Upper lobe of left lung (tissue), 6 donors: ENCODE measurements at regions not wholly inside any gene's neighbourhood (a gene's known extent, or its start where the extent isn't known, plus 50 kb on each side); places are given as distances from the start of the nearest gene placed in this dataset.

ENCODE experiments used
- ATAC-seq, 2 donors: fragments of 200-7000 bp; cut with Tn5 transposase; one replicate each; pipeline ENCODE4 v1.9.1; 2022; ENCODE audit warnings: mild to moderate bottlenecking in 2 of 2, moderate library complexity in 2 of 2; ENCODE audit not compliant: low FRiP score in 2 of 2
- DNase-seq, 2 donors: peaks; one replicate each; pipeline ENCODE4 v3.0.0-alpha.2; 2019 to 2020
- H3K27ac ChIP-seq, 4 donors: fragments of 200-600 bp; sonication (generic); one replicate each; pipeline ENCODE4 v1.5.1; 2016 to 2019
- H3K27me3 ChIP-seq, 4 donors: fragments of 200-600 bp; sonication (generic); one replicate each; pipeline ENCODE4 v1.5.1; 2017 to 2019
- H3K36me3 ChIP-seq, 4 donors: fragments of 200-600 bp; sonication (generic); one replicate each; pipeline ENCODE4 v1.5.1; 2016 to 2019
- H3K4me1 ChIP-seq, 4 donors: fragments of 200-600 bp; sonication (generic); one replicate each; pipeline ENCODE4 v1.5.1; 2018 to 2019
- H3K4me3 ChIP-seq, 4 donors: fragments of 200-600 bp; sonication (generic); one replicate each; pipeline ENCODE4 v1.5.1; 2017 to 2019; ENCODE audit warnings: mild to moderate bottlenecking in 2 of 4, moderate library complexity in 1 of 4
- H3K9me3 ChIP-seq, 4 donors: fragments of 200-600 bp; sonication (generic); one replicate each; pipeline ENCODE4 v1.5.1; 2018 to 2019
- CTCF ChIP-seq, 6 experiments: fragments of 450-650 bp in 4 of 6; fragments of 200-600 bp in 2 of 6; sonication (generic) in 2 of 6; IDR thresholded peaks; one replicate each; pipeline ENCODE4 v1.5.1; 2016 to 2019; ENCODE audit warnings: antibody characterized with exemption in 6 of 6
- EP300 ChIP-seq, 4 donors: sonication (generic); formaldehyde crosslinking; IDR thresholded peaks; one replicate each; pipeline ENCODE4 v1.5.1; 2017; ENCODE audit warnings: antibody characterized with exemption in 4 of 4, control low read depth in 2 of 4
- POLR2A ChIP-seq, 4 donors: fragments of 450-650 bp; IDR thresholded peaks; one replicate each; pipeline ENCODE4 v1.5.1; 2016 to 2017; ENCODE audit warnings: antibody characterized with exemption in 4 of 4, mild to moderate bottlenecking in 2 of 4
- POLR2AphosphoS5 ChIP-seq, 2 donors: sonication (generic); formaldehyde crosslinking; IDR thresholded peaks; one replicate each; pipeline ENCODE4 v1.5.1; 2017; ENCODE audit warnings: antibody characterized with exemption in 2 of 2
- WGBS, 2 donors: methylation state at CpG; one replicate each; pipeline ENCODE4 v1.1.5; 2017 to 2018; 5-methylcytosine and 5-hydroxymethylcytosine counted together
- donor health status: DM: no; HTN: no; CAD: no; lungs with moderate emphysema.
- donor health status: DM: no; HTN: yes; CAD: no; lungs with severe emphysema.

DNA sequence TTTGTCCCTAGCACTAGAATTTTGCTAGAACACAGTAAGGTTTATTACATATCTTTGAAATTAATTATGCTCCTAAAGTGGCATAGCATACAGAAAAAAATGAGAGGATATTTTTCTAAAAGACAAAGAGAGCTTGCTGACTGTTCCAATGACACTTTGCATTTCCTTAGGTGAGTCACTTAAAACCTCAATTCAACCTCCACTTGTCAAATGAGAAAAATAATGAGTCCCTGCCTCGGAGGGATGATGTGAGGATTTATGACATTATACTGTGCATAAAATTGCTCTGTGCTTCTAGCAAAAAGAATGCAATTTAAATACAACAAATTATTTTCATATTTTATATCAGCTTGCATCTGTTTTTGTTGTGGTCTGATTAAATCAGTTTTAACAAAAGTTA lies 1417.0 kb upstream of the ALCAM start:
- no peaks in the 10 kb centered on the region for H3K36me3 ChIP-seq
- H3K27me3 ChIP-seq, result no peaks in the 10 kb centered on the region
- no peak for ATAC-seq
- H3K9me3 ChIP-seq, result no peaks in the 10 kb centered on the region
- no peak overlapping the region for H3K27ac ChIP-seq
- H3K4me1 ChIP-seq, result no peaks in the 10 kb centered on the region
- DNase-seq, result no peak
- 24 to 43% methylated on average over 1 of the region's 1 CpG for WGBS, 2 donors
- TF ChIP-seq POLR2AphosphoS5 (IDR thresholded peaks at IDR 0.05) (no peak), EP300 (IDR thresholded peaks at IDR 0.05) (no peak), CTCF (IDR thresholded peaks at IDR 0.05) (no peak), POLR2A (IDR thresholded peaks at IDR 0.05) (no peak)
- H3K4me3 ChIP-seq, result no peak overlapping the region

DNA sequence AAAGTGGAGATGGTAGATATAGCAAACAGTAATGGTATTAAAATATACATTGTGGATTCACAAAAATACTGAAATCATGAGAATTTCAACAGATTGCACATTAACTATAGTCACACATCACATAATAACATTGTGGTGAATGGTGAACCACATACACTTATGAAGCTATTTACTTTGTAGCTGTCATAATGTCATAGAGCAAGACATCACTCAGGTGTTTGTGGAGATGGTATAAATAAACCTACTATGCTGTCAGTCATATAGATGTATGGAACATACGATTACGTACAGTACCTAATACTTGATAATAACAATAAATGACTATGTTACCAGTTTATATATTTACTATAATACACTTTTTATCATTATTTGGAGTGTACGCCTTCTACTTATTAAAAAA lies 1416.0 kb upstream of the ALCAM start:
- TF ChIP-seq CTCF (IDR thresholded peaks at IDR 0.05) (no peak), EP300 (IDR thresholded peaks at IDR 0.05) (no peak), POLR2A (IDR thresholded peaks at IDR 0.05) (no peak), POLR2AphosphoS5 (IDR thresholded peaks at IDR 0.05) (no peak)
- 62 to 81% methylated on average over 3 of the region's 3 CpGs for WGBS, 2 donors
- no peak for DNase-seq
- Histone ChIP-seq H3K9me3 (no peaks in the 10 kb centered on the region), H3K27me3 (no peaks in the 10 kb centered on the region), H3K27ac (no peak overlapping the region), H3K4me3 (no peak overlapping the region), H3K36me3 (no peaks in the 10 kb centered on the region), H3K4me1 (no peaks in the 10 kb centered on the region)
- no peak for ATAC-seq

- 93 to 96% methylated on average over 2 of the region's 2 CpGs for WGBS, 2 donors
- TF ChIP-seq POLR2AphosphoS5 (IDR thresholded peaks at IDR 0.05) (no peak), POLR2A (IDR thresholded peaks at IDR 0.05) (no peak), CTCF (IDR thresholded peaks at IDR 0.05) (no peak), EP300 (IDR thresholded peaks at IDR 0.05) (no peak)
- ATAC-seq, result no peak
- DNase-seq, result no peak
- Histone ChIP-seq H3K36me3 (no peaks in the 10 kb centered on the region), H3K27me3 (no peaks in the 10 kb centered on the region), H3K4me1 (no peaks in the 10 kb centered on the region), H3K9me3 (no peaks in the 10 kb centered on the region), H3K4me3 (no peak overlapping the region), H3K27ac (no peak overlapping the region)
These were observed 1412.9 kb upstream of the ALCAM start for GRCh38 chr3:103953796-103954195.

DNA sequence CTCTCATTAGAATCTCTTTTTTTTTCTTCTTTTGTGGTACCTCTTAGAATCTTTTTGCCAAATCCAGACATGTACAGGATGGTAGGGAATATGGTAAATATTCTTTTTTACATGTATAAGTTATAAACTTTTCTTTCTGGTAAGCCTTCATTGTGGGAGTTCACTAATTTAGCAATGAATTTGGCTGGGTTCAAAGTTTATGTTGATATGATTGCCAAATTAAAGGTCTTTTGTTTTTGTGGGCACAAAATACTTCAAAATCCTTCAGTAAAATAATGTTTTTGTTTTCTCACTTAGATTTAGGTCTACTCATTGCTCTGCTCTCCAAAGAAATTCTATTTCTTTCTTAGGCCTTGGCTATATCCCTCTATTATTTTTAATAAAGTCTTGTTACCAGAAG lies 1405.9 kb upstream of the ALCAM start:
- TF ChIP-seq POLR2A (IDR thresholded peaks at IDR 0.05) (no peak), CTCF (IDR thresholded peaks at IDR 0.05) (no peak), EP300 (IDR thresholded peaks at IDR 0.05) (no peak), POLR2AphosphoS5 (IDR thresholded peaks at IDR 0.05) (no peak)
- Histone ChIP-seq H3K27me3 (no peaks in the 10 kb centered on the region), H3K27ac (no peak overlapping the region), H3K36me3 (no peaks in the 10 kb centered on the region), H3K4me3 (no peak overlapping the region), H3K4me1 (no peaks in the 10 kb centered on the region), H3K9me3 (no peaks in the 10 kb centered on the region)
- no peak for ATAC-seq
- DNase-seq, result no peak

DNA sequence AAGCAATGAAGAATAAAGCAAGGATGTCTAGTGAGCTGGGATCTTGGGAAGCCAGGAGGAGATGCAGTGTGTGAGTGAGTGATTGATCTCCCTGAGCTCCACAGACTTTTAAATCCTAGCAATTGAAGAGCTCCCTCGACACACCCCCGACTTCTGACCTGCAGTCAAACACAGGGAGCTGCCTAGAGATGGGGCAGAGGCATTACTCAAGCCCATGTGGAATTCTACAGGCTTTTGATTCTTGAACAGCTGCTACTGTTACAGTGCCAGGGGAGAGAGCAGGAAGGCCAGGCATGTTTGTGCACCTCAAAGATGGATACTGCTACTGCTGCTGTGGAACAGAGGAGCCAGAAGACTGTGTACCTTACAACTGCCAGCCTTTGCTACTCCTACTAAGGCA lies 1403.1 kb upstream of the ALCAM start:
- no peaks in the 10 kb centered on the region for H3K36me3 ChIP-seq
- 57 to 60% methylated on average over 2 of the region's 2 CpGs for WGBS, 2 donors
- H3K27me3 ChIP-seq, result no peaks in the 10 kb centered on the region
- TF ChIP-seq EP300 (IDR thresholded peaks at IDR 0.05) (no peak), POLR2AphosphoS5 (IDR thresholded peaks at IDR 0.05) (no peak), CTCF (IDR thresholded peaks at IDR 0.05) (no peak), POLR2A (IDR thresholded peaks at IDR 0.05) (no peak)
- no peak for DNase-seq
- H3K4me3 ChIP-seq, result no peak overlapping the region
- no peak for ATAC-seq
- no peaks in the 10 kb centered on the region for H3K4me1 ChIP-seq
- H3K27ac ChIP-seq, result no peak overlapping the region
- H3K9me3 ChIP-seq, result peaks cover 0 to 5% (median 0%) of the 10 kb centered on the region in 4 donors
